K562 (cell line): ENCODE measurements at regions not wholly inside any gene's neighbourhood (a gene's known extent, or its start where the extent isn't known, plus 50 kb on each side); places are given as distances from the start of the nearest gene placed in this dataset.

Experiments
- ARNT ChIP-seq, 2 experiments: fragments of 450-650 bp; IDR thresholded peaks; 2 replicates each; pipeline ENCODE4 v1.6.1; 2016; ENCODE audit warnings: mild to moderate bottlenecking in 1 of 2
- CREM ChIP-seq: IDR thresholded peaks from 2 replicates; pipeline ENCODE4 v1.6.1; 2014; ENCODE audit warnings: antibody characterized with exemption, low read depth
- GABPA ChIP-seq: fragments of 200-800 bp; sonication (Bioruptor generic); conservative IDR thresholded peaks from 2 replicates; pipeline ENCODE4 v1.6.1; 2016; ENCODE audit warnings: low read depth, missing genetic modification characterization, missing compliant biosample characterization
- MCM2 ChIP-seq: fragments of 450-650 bp; IDR thresholded peaks from 2 replicates; pipeline ENCODE4 v1.6.1; 2017; ENCODE audit warnings: low read depth, mild to moderate bottlenecking
- MECOM ChIP-seq: fragments of 250-450 bp; sonication (Bioruptor Pico); IDR thresholded peaks from 2 replicates; pipeline ENCODE4 v1.8.0; 2022; ENCODE audit warnings: inconsistent platforms
- NONO ChIP-seq, 2 experiments: fragments of 200-400 bp in 1 of 2; fragments of 450-650 bp in 1 of 2; formaldehyde crosslinking in 1 of 2; IDR thresholded peaks; 2 replicates each; pipeline ENCODE4 v1.6.1; 2017; ENCODE audit warnings: low read depth in 2 of 2, mild to moderate bottlenecking in 2 of 2, moderate library complexity in 2 of 2, low read length in 1 of 2
- PCBP2 ChIP-seq: fragments of 200-400 bp; formaldehyde crosslinking; IDR thresholded peaks from 2 replicates; pipeline ENCODE4 v1.6.1; 2018; ENCODE audit warnings: low read length, low read depth, mild to moderate bottlenecking, moderate library complexity; ENCODE audit not compliant: poor library complexity, severe bottlenecking
- PTBP1 ChIP-seq: fragments of 200-400 bp; formaldehyde crosslinking; IDR thresholded peaks from 2 replicates; pipeline ENCODE4 v1.6.1; 2017; ENCODE audit warnings: low read depth, low read length
- RAD21 ChIP-seq, 2 experiments: fragments of 250-450 bp in 1 of 2; fragments of 450-650 bp in 1 of 2; sonication (Bioruptor Pico) in 1 of 2; formaldehyde crosslinking in 1 of 2; IDR thresholded peaks in 1 of 2; conservative IDR thresholded peaks in 1 of 2; 2 replicates each; pipeline versions ENCODE4 v1.4.0 to v1.8.0; 2020 to 2022; ENCODE audit warnings: mild to moderate bottlenecking in 2 of 2, moderate library complexity in 1 of 2
- TAF15 ChIP-seq: fragments of 200-400 bp; formaldehyde crosslinking; IDR thresholded peaks from 2 replicates; pipeline ENCODE4 v1.6.1; 2017; ENCODE audit warnings: mild to moderate bottlenecking, low read depth, low read length, moderate library complexity
- TAF7 ChIP-seq: fragments of 450-650 bp; IDR thresholded peaks from 2 replicates; pipeline ENCODE4 v1.6.1; 2016; ENCODE audit warnings: missing genetic modification characterization, missing compliant biosample characterization
- ZEB2 ChIP-seq: fragments of 450-650 bp; IDR thresholded peaks from 2 replicates; pipeline ENCODE4 v1.6.1; 2016
- ZNF79 ChIP-seq: fragments of 250-450 bp; sonication (Bioruptor Pico); IDR thresholded peaks from 2 replicates; pipeline ENCODE4 v1.4.0; 2020; ENCODE audit warnings: low read depth, mild to moderate bottlenecking, moderate library complexity
- TF ChIP-seq, protein P1 (sequence below), 2 experiments: fragments of 450-650 bp in 1 of 2; sonication (generic) in 1 of 2; formaldehyde crosslinking in 1 of 2; IDR thresholded peaks; 2 replicates each; pipeline versions ENCODE4 v1.7.1 to v1.9.0; 2016 to 2022; ENCODE audit warnings: inconsistent platforms in 1 of 2, mild to moderate bottlenecking in 1 of 2, missing genetic modification reagents in 1 of 2
- TF ChIP-seq, protein P2 (sequence below): IDR thresholded peaks from 3 replicates; pipeline ENCODE4 v1.6.1; 2011; ENCODE audit warnings: borderline replicate concordance, mild to moderate bottlenecking; ENCODE audit not compliant: insufficient read length, insufficient read depth

DNA sequence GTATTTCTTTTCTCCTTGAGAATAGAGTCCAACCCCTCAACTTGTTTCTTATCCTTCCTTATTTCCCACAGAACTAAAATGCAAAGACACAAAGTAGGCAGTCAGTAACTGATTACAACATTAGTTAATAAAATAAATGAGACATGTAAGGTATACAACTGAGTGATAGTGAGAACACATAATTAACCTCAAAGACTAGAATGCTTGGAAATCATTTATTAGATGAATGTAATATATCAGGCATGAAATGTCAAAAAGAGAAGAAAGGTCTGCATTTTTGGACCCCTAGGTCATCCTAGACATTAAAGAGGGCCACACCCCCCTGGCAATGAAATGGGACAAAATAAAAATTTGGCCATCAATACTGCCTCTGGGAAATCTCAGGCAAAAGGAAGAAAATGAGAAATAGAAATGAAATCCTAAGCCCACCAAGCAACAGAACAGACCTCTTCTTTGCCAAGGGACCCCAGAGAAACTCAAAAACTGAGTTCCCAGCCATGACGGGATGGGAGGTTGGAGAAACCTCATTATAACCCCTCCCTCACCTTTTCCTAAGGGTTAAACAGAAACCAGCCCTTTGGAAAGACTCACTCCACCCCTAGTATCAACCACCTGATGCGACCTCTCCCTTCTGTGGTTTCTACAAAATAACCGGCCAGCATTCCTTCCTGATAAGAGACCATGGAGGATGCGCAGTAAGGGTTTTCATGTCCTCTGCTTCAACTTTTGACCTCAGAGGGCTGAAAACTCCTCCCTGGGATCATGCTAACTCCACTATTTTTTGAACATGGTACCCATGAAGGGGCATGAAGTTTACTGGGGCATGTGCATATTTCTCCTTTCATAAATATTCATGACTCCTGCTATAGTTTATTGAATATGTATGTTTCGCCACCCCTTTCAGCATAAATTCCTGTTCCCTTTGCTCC, 90.0 kb upstream of the EXOC1L start (continued):
- TF ChIP-seq PTBP1 = no peak
- 0 out of 2 replicates have a peak, but pooled peaks have one; percentile 5 for TF ChIP-seq GABPA (tag)
- TF ChIP-seq ARNT (IDR thresholded peaks at IDR 0.05) = peak; percentile 61 to 86; a peak in 2 of 4 replicates
- no peak for TF ChIP-seq TAF7 (tag)
- TF ChIP-seq ZNF79 = no peak
- TF ChIP-seq TAF15 = no peak
- no peak for TF ChIP-seq MCM2
- TF ChIP-seq PCBP2 = no peak
- TF ChIP-seq ZEB2 = peak; percentile 95
- no peak for TF ChIP-seq MECOM (CRISPR knock-in tag)
- TF ChIP-seq NONO (IDR thresholded peaks at IDR 0.05; ENCODE audit: low read depth in 2 of 2, low read length in 1 of 2) = 0 out of 4 replicates have a peak, but pooled peaks of 1 of the 2 experiments have one; percentile 9
- TF ChIP-seq, protein P1, sequence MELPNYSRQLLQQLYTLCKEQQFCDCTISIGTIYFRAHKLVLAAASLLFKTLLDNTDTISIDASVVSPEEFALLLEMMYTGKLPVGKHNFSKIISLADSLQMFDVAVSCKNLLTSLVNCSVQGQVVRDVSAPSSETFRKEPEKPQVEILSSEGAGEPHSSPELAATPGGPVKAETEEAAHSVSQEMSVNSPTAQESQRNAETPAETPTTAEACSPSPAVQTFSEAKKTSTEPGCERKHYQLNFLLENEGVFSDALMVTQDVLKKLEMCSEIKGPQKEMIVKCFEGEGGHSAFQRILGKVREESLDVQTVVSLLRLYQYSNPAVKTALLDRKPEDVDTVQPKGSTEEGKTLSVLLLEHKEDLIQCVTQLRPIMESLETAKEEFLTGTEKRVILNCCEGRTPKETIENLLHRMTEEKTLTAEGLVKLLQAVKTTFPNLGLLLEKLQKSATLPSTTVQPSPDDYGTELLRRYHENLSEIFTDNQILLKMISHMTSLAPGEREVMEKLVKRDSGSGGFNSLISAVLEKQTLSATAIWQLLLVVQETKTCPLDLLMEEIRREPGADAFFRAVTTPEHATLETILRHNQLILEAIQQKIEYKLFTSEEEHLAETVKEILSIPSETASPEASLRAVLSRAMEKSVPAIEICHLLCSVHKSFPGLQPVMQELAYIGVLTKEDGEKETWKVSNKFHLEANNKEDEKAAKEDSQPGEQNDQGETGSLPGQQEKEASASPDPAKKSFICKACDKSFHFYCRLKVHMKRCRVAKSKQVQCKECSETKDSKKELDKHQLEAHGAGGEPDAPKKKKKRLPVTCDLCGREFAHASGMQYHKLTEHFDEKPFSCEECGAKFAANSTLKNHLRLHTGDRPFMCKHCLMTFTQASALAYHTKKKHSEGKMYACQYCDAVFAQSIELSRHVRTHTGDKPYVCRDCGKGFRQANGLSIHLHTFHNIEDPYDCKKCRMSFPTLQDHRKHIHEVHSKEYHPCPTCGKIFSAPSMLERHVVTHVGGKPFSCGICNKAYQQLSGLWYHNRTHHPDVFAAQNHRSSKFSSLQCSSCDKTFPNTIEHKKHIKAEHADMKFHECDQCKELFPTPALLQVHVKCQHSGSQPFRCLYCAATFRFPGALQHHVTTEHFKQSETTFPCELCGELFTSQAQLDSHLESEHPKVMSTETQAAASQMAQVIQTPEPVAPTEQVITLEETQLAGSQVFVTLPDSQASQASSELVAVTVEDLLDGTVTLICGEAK (IDR thresholded peaks at IDR 0.05) = no peak
- TF ChIP-seq, protein P1 (CRISPR knock-in tag; IDR thresholded peaks at IDR 0.05) = no peak
- TF ChIP-seq RAD21 (CRISPR knock-in tag; conservative IDR thresholded peaks at IDR 0.05 in 1 of 2, IDR thresholded peaks at IDR 0.05 in 1 of 2) = peak in 1 of 2 experiments; percentile 20; a peak in 2 of 4 replicates
- peak; percentile 68 for TF ChIP-seq CREM
- TF ChIP-seq, protein P2, sequence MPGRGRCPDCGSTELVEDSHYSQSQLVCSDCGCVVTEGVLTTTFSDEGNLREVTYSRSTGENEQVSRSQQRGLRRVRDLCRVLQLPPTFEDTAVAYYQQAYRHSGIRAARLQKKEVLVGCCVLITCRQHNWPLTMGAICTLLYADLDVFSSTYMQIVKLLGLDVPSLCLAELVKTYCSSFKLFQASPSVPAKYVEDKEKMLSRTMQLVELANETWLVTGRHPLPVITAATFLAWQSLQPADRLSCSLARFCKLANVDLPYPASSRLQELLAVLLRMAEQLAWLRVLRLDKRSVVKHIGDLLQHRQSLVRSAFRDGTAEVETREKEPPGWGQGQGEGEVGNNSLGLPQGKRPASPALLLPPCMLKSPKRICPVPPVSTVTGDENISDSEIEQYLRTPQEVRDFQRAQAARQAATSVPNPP = no peak
